Mesenteric fat pad (tissue), 1 donor: ENCODE measurements at regions not wholly inside any gene's neighbourhood (a gene's known extent, or its start where the extent isn't known, plus 50 kb on each side); places are given as distances from the start of the nearest gene placed in this dataset.
A peak's percentile ranks its signal among the peaks of the same experiment; 100 is the strongest.

ENCODE experiments used
- DNase-seq: peaks from one replicate; pipeline ENCODE4 v3.0.0-alpha.2; 2020; ENCODE audit warnings: low spot score
- donor health status: DM: yes; HTN: yes; CAD: no.

DNA sequence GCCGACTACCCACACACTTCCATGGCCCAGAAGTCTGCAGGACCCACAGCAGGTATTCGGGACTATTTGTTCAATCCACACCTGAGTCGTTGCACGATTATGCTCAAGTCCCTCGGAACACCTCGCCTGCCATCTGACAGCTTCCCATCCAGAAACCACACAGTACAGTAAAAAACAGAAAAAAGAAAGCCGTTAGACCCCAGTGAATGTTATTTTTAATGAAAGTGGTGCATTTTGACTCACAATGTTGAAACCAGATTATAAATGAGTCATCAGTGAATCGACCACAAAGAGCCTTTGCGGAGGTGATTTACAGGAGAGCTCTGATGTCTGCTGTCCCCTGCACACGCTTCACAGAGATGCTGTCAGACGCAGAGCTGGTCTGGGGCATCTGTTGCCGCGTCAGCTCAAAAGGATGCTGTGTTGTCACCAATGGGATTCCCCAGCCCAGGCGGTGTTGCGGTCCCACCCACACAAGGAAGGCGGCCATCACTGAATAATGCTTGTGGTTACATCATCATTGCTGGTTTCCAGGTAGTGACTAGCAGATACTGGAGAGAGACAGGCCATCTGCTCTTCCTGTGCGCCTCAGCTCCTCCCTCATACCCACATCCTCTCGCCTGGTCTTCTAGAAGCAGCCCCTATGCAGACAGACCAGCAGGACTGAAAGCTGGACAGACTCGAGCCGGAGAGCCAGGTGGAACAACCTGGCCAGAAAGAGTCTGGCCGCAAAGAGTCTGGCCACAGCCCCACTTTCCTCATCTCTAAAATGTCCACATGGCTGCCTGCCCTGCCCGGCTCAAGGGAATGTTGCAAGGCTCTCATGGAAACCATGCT lies 116.8 kb downstream of the TOMM20 start:
- peak; percentile 86 for DNase-seq

- peak; percentile 28 for DNase-seq
Observed at GRCh38 chr1:235011064-235011598, 117.5 kb downstream of the TOMM20 start.

- DNase-seq: peak; percentile 81
Observed at GRCh38 chr1:235009561-235010306, 118.9 kb downstream of the TOMM20 start.

- DNase-seq: peak; percentile 39
Observed at GRCh38 chr1:235009074-235009473, 119.6 kb downstream of the TOMM20 start.

DNA sequence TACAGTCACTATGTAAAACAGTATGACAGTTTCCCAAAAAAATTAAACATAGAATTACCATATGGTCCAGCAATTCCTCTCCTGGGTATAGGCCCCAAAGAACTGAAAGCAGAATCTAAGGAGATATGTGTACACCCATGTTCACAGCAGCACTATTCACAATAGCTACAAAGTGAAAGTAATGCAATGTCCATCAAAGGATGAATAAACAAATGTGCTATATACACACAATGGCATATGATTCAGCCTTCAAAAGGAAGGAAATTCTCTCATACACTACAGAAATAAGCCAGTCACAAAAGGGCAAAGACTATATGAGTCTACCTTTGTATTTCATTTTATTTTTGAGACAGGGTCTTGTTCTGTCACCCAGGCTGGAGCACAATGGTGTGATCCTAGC lies 120.4 kb downstream of the TOMM20 start:
- no peak for DNase-seq

- peak; percentile 26 for DNase-seq
Observed at GRCh38 chr1:235006816-235007215, 121.8 kb downstream of the TOMM20 start.

- DNase-seq: no peak
Observed at GRCh38 chr1:235006132-235006721, 122.4 kb downstream of the TOMM20 start.

DNA sequence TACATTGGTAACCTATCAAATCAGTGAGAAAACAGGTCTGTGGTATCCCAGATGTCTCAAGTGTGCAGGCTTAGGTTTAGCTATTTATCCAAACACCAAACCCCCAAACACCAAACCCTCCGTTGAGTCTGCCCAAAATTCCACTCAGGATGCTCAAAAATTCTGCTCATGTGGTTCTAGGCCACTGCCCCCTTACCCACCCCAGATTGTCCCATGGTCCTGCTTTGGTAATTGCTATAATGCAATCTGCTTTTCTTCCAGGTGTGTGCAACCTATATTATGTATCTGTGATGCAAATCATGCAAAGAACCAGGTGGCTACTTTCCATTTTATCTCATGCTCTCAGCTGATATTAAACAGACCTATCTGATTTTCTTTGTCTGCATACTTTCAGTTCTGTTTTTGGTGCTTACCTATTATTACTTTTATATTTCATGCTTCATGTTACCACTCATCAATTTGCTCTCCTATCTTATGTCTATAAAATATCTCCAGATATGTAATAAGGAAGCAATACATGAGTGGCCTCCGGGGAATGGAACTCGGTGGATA lies 123.7 kb downstream of the TOMM20 start:
- DNase-seq: peak; percentile 9

GRCh38 chr1:235004276-235004675 lies 124.4 kb downstream of the TOMM20 start:
- DNase-seq: peak; percentile 3

GRCh38 chr1:235002706-235003300 lies 125.8 kb downstream of the TOMM20 start:
- peak; percentile 51 for DNase-seq

DNA sequence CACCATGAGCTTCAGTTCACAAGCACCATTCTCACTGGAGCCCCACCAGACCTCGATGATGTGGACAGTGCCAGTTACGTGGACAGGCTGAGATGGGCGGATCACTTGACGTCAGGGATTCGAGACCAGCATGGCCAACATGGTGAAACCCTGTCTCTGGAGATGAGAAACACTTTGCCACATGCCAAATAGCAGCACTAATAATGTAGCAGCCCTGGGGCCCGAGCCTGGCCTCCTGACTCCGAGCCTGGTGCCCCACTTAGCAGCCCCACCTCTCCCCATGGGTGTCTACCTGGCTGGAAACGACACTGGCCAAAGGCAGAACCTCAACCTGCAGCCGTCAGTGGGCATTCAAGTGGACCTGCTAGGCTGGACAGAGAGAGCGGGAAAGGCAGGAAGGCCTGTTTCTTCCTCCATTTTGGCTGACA lies 129.1 kb downstream of the TOMM20 start:
- DNase-seq: peak; percentile 59

DNA sequence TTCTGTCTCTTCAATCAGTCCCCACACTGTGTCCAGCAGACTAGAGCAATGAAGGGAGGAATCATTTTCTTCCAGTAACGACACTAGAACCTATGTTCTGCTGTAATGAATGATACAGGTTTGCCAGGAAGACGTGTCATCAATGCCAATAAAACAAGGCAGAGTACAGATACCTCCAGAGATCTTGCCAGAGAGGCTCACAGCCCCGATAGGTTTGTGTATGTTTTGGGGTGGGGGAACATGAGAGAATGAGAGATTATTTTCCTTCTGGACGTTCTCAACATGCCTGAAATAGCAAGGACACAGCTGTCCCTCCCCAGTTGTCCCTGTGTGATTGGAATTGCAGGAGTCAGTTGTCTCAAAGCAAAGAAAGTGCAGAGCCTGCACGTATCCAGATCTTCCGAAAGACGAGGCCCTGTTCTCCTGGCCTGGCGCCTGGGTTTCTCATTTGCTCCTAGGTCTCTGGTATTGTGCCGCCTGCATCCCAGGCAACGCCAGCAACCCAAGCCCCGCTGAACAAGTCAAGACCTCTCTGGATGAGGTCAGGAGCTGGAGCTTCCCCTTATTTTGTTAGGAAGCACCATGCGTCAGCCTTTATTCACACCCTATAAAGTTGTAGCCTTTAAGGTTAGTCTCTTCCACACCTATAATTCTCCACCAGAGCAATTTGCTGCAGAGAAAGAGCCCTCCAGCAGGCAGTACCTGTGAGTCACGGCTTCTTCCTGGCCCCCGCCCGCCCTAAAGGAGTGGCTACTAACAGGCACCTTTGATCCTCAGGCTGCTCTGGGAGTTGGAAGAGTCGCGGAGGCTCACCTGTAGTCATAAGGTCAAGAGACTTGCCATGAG lies 130.5 kb downstream of the TOMM20 start:
- peak; percentile 87 for DNase-seq

DNA sequence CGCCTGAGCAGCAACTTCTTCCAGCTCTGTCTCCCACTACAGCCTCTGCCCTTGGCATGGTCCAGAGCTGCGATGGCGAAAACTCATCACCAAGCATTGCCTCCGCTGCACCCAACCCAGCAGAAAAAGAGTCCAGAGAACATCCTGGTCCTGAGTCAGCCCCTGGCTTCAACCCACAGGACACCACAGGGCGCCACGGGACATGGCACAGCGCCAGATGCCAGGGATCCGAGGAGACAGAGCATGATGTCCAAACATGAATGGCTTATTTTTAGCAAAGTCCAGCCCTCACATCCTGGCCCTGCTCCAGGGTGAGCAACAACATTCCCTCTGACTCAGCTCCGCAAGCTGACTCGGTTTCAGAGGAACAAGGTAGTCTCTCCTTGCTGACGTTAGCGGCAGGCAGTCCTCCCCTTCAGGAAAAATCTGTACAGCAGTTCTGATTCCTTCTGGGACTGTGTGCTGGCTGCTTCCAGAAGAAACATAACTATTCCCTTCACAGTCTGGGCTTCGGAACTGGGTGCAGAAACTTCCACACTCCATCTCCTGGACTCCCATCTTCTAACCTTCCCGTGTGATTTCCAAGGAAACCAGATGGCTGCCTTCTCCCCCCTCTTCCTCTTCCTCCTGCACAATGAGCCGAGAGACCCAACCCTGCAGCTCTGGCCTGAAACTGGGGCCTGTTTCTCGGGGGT lies 131.3 kb downstream of the TOMM20 start:
- DNase-seq: peak; percentile 99

- no peak for DNase-seq
Observed at GRCh38 chr1:234996245-234996757, 132.3 kb downstream of the TOMM20 start.

DNA sequence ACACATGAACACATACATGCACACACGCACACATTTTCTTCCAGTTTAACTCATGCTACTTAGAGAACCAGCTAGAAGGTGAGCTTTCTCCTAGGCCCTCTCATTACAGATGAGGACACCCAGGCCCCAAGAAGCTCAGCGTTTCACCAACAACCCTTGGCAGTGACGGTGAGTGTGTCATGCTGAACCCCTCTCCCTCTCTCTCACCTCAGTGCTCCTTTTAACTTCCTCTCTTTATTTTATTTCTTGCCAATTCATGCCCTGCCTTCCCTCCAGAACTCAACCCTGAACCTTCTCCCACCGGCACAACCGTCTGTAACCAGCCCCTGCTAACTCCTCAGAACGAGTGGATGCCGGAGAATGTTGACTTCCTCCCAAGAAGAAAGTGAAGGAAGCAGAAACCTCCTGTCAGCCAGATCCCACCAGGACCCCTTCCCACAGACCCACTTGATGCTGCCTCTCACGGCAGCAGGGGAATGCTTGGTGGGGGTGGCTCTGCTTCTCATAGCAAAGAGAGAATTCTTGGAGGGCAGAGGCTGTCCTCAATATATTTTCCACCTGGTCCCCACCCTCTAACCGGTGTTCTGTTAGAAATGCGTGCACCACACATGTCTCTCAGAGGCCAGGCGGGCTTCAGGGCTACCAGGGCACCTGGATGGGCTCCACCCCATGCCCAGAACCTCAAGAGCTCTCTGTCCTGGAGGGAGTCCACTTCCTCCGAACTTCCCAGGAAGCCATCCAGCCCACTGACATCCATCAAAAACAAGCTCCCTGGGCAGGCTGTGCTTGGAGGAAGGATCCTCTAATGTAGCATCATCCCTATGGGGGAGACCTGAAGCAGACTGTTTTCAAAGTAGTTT lies 134.0 kb downstream of the TOMM20 start:
- no peak for DNase-seq

GRCh38 chr1:234992065-234992464 lies 136.6 kb downstream of the TOMM20 start:
- DNase-seq: no peak

GRCh38 chr1:234990874-234991801 lies 137.5 kb downstream of the TOMM20 start:
- no peak for DNase-seq
